CD14-positive monocyte (primary cell): ENCODE measurements at regions not wholly inside any gene's neighbourhood (a gene's known extent, or its start where the extent isn't known, plus 50 kb on each side); places are given as distances from the start of the nearest gene placed in this dataset.

Experiments
- DNase-seq, 3 donors: peaks; one replicate each; pipeline ENCODE4 v3.0.0-alpha.2; 2011 to 2022
- H2AFZ ChIP-seq: 2 replicates; pipeline ENCODE4 v1.6.0; 2012; ENCODE audit warnings: mild to moderate bottlenecking, low read depth, low read length, inconsistent platforms; ENCODE audit not compliant: insufficient read depth, poor library complexity, severe bottlenecking
- H3K27ac ChIP-seq, 2 donors: 1 replicate in 1 of 2; 2 replicates in 1 of 2; pipeline ENCODE4 v1.5.1; 2012 to 2013; ENCODE audit warnings: low read length in 2 of 2, control low read depth in 1 of 2, inconsistent platforms in 1 of 2, low read depth in 1 of 2, mild to moderate bottlenecking in 1 of 2
- H3K27me3 ChIP-seq, 2 donors: one replicate each; pipeline versions ENCODE4 v1.6.0 to v1.6.1; 2011 to 2013; ENCODE audit warnings: low read length in 2 of 2; ENCODE audit not compliant: control insufficient read depth in 2 of 2, insufficient read depth in 2 of 2
- H3K36me3 ChIP-seq, 2 donors: replicated peaks in 1 of 2; 1 replicate in 1 of 2; 2 replicates in 1 of 2; pipeline versions ENCODE4 v1.5.1 to v1.6.1; 2012 to 2013; ENCODE audit warnings: low read length in 2 of 2, control low read depth in 1 of 2, inconsistent platforms in 1 of 2, mild to moderate bottlenecking in 1 of 2; ENCODE audit not compliant: insufficient read depth in 2 of 2, control insufficient read depth in 1 of 2
- H3K4me1 ChIP-seq, 2 donors: 1 replicate in 1 of 2; 2 replicates in 1 of 2; pipeline versions ENCODE4 v1.5.1 to v1.6.1; 2012 to 2013; ENCODE audit warnings: low read length in 2 of 2, control low read depth in 1 of 2, inconsistent platforms in 1 of 2, mild to moderate bottlenecking in 1 of 2, moderate library complexity in 1 of 2; ENCODE audit not compliant: insufficient read depth in 2 of 2, control insufficient read depth in 1 of 2
- H3K4me2 ChIP-seq: replicated peaks from 2 replicates; pipeline ENCODE3; 2012; ENCODE audit warnings: low read length, moderate library complexity, mild to moderate bottlenecking; ENCODE audit not compliant: poor library complexity, severe bottlenecking; ENCODE audit errors: extremely low read depth
- H3K4me3 ChIP-seq, 3 experiments: fragments of 200-600 bp in 1 of 3; sonication (generic) in 1 of 3; replicated peaks in 1 of 3; 1 replicate in 2 of 3; 2 replicates in 1 of 3; pipeline ENCODE4 v1.5.1; 2011 to 2013; ENCODE audit warnings: low read length in 3 of 3, mild to moderate bottlenecking in 3 of 3, control low read depth in 2 of 3, low read depth in 2 of 3, inconsistent platforms in 1 of 3, moderate library complexity in 1 of 3
- H3K79me2 ChIP-seq: 2 replicates; pipeline ENCODE4 v1.6.0; 2012; ENCODE audit warnings: mild to moderate bottlenecking, control low read depth, inconsistent platforms, low read length, moderate library complexity; ENCODE audit not compliant: insufficient read depth
- H3K9ac ChIP-seq: 2 replicates; pipeline ENCODE4 v1.6.0; 2017; ENCODE audit warnings: low read length, mild to moderate bottlenecking; ENCODE audit not compliant: insufficient read depth, poor library complexity, severe bottlenecking
- H3K9me3 ChIP-seq, 2 donors: replicated peaks in 1 of 2; 1 replicate in 1 of 2; 2 replicates in 1 of 2; pipeline versions ENCODE4 v1.5.1 to v1.6.1; 2012 to 2013; ENCODE audit warnings: low read length in 2 of 2, control low read depth in 1 of 2; ENCODE audit not compliant: control insufficient read depth in 1 of 2, insufficient read depth in 1 of 2
- H4K20me1 ChIP-seq: 2 replicates; pipeline ENCODE4 v1.6.0; 2012; ENCODE audit warnings: mild to moderate bottlenecking, low read length, control low read depth, moderate library complexity; ENCODE audit not compliant: insufficient read depth
- H3K27ac Mint-ChIP-seq, 7 donors: one replicate each; pipeline ENCODE4 v1.8.0; 2020; ENCODE audit warnings: mild to moderate bottlenecking in 7 of 7, mixed read lengths in 7 of 7, moderate library complexity in 6 of 7, inconsistent platforms in 2 of 7
- H3K27me3 Mint-ChIP-seq, 3 donors: one replicate each; pipeline ENCODE4 v1.8.0; 2021 to 2022; ENCODE audit warnings: low read depth in 3 of 3, mild to moderate bottlenecking in 3 of 3, mixed read lengths in 3 of 3, moderate library complexity in 3 of 3, inconsistent platforms in 1 of 3
- H3K36me3 Mint-ChIP-seq, 2 donors: one replicate each; pipeline ENCODE4 v1.8.0; 2020; ENCODE audit warnings: mixed read lengths in 2 of 2, inconsistent platforms in 1 of 2, mild to moderate bottlenecking in 1 of 2
- H3K4me1 Mint-ChIP-seq: one replicate; pipeline ENCODE4 v1.8.0; 2020; ENCODE audit warnings: mild to moderate bottlenecking, mixed read lengths
- H3K4me3 Mint-ChIP-seq, 2 donors: one replicate each; pipeline ENCODE4 v1.8.0; 2020; ENCODE audit warnings: mild to moderate bottlenecking in 2 of 2, mixed read lengths in 2 of 2, moderate library complexity in 1 of 2
- H3K9me3 Mint-ChIP-seq, 7 donors: one replicate each; pipeline ENCODE4 v1.8.0; 2020 to 2022; ENCODE audit warnings: mixed read lengths in 7 of 7, mild to moderate bottlenecking in 6 of 7, moderate library complexity in 6 of 7, inconsistent platforms in 2 of 7
- CTCF ChIP-seq: fragments of 200-600 bp; IDR thresholded peaks from one replicate; pipeline ENCODE4 v1.8.0; 2022; ENCODE audit warnings: antibody characterized with exemption, mild to moderate bottlenecking
- WGBS: methylation state at CpG from one replicate; pipeline ENCODE4 v1.1.5; 2013; ENCODE audit warnings: missing lambda C conversion rate; ENCODE audit not compliant: insufficient coverage; 5-methylcytosine and 5-hydroxymethylcytosine counted together
- intact Hi-C, 2 donors: fragments of 100-400 bp; cut with micrococcal nuclease; formaldehyde crosslinking; loops; one replicate each; pipeline versions ENCODE4 v1.15.0 to v1.15.1; 2023

GRCh38 chr21:38989379-38989744 lies 183.6 kb downstream of the ETS2 start:
- Mint-ChIP-seq H3K9me3 (no peaks in the 10 kb centered on the region), H3K36me3 (peaks cover 5 to 8% of the 10 kb centered on the region in 2 donors), H3K27me3 (peaks cover 11% of the 10 kb centered on the region in 3 donors), H3K4me3 (peak overlapping the region in 1 of 2 donors; percentile 65), H3K4me1 (peaks cover 56% of the 10 kb centered on the region), H3K27ac (no peak overlapping the region)
- Histone ChIP-seq H3K79me2 (no peaks in the 10 kb centered on the region), H3K27me3 (peaks cover 0 to 6% of the 10 kb centered on the region in 2 donors), H3K36me3 (no peaks in the 10 kb centered on the region), H3K4me3 (no peak overlapping the region), H2AFZ (no peak overlapping the region), H3K27ac (no peak overlapping the region), H4K20me1 (no peaks in the 10 kb centered on the region), H3K4me2 (no peak overlapping the region), H3K4me1 (peaks cover 31 to 35% of the 10 kb centered on the region in 2 donors), H3K9ac (no peak overlapping the region), H3K9me3 (no peaks in the 10 kb centered on the region)
- WGBS = 100% methylated on average over 4 of the region's 11 CpGs
- no peak for TF ChIP-seq CTCF
- no peak for DNase-seq
- intact Hi-C loops = no loop called here

- Histone ChIP-seq H2AFZ (no peak overlapping the region), H3K79me2 (no peaks in the 10 kb centered on the region), H3K4me1 (peaks cover 35 to 40% of the 10 kb centered on the region in 2 donors), H3K9ac (no peak overlapping the region), H3K27ac (no peak overlapping the region), H4K20me1 (no peaks in the 10 kb centered on the region), H3K27me3 (peaks cover 0 to 6% of the 10 kb centered on the region in 2 donors), H3K4me3 (no peak overlapping the region), H3K36me3 (no peaks in the 10 kb centered on the region), H3K9me3 (no peaks in the 10 kb centered on the region), H3K4me2 (no peak overlapping the region)
- no peak overlapping the region for H3K4me3 Mint-ChIP-seq
- WGBS = 84% methylated on average over 27 of the region's 29 CpGs
- peaks cover 10 to 11% (median 11%) of the 10 kb centered on the region in 3 donors for H3K27me3 Mint-ChIP-seq
- no peak for TF ChIP-seq CTCF
- no peaks in the 10 kb centered on the region for H3K9me3 Mint-ChIP-seq
- H3K27ac Mint-ChIP-seq = peak overlapping the region in 1 of 7 donors; percentile 20
- peaks cover 60% of the 10 kb centered on the region for H3K4me1 Mint-ChIP-seq
- DNase-seq = no peak
- peaks cover 3 to 8% of the 10 kb centered on the region in 2 donors for H3K36me3 Mint-ChIP-seq
- intact Hi-C loops = no loop called here
These were observed 183.0 kb downstream of the ETS2 start for GRCh38 chr21:38988509-38989378.
